ENCODE measurements at regions not wholly inside any gene's neighbourhood (a gene's known extent, or its start where the extent isn't known, plus 50 kb on each side); places are given as distances from the start of the nearest gene placed in this dataset.

DNA sequence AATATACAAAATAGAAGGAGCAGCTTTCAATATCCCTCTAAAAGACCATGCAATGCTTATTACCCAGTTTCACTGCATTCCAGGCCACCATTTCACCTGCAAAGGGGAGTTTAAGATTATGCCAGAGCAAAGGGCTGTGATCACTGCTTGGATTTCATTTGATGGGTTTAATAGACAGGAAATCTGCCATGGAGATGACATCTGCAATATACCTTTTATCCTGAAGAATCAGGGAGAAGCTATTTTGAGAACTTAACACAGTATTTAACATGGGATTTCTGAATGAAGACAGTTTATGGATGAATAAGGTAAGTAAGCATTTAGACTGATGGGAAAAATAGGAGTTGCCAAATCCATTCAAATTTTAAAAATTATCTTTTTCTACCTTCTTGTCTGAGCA lies 303.0 kb upstream of the SLC8A1 start:
- H3K36me3 ChIP-seq (ENCODE audit: low read depth) = no peaks in the 10 kb centered on the region
- H3K4me1 ChIP-seq (replicated peaks; ENCODE audit: insufficient read depth) = no peaks in the 10 kb centered on the region
- TF ChIP-seq, protein P1, sequence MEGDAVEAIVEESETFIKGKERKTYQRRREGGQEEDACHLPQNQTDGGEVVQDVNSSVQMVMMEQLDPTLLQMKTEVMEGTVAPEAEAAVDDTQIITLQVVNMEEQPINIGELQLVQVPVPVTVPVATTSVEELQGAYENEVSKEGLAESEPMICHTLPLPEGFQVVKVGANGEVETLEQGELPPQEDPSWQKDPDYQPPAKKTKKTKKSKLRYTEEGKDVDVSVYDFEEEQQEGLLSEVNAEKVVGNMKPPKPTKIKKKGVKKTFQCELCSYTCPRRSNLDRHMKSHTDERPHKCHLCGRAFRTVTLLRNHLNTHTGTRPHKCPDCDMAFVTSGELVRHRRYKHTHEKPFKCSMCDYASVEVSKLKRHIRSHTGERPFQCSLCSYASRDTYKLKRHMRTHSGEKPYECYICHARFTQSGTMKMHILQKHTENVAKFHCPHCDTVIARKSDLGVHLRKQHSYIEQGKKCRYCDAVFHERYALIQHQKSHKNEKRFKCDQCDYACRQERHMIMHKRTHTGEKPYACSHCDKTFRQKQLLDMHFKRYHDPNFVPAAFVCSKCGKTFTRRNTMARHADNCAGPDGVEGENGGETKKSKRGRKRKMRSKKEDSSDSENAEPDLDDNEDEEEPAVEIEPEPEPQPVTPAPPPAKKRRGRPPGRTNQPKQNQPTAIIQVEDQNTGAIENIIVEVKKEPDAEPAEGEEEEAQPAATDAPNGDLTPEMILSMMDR (conservative IDR thresholded peaks at IDR 0.05) = no peak
- no peak for TF ChIP-seq EZH2 (IDR thresholded peaks at IDR 0.05; ENCODE audit: low read depth)
- ChIA-PET POLR2A (ENCODE audit: unreplicated experiment) (no interaction called here), CTCF (no interaction called here)
- H3F3A ChIP-seq (ENCODE audit: insufficient read depth, low read depth) = no peaks in the 10 kb centered on the region
- H3K4me3 ChIP-seq = no peak overlapping the region
- intact Hi-C loops (cut with micrococcal nuclease; ENCODE audit: unreplicated experiment) = no loop called here
- 0 out of 2 replicates have a peak, but pooled peaks cover 5% of the 10 kb centered on the region for H3K9me2 ChIP-seq (ENCODE audit: insufficient read depth)
- H3K4me2 ChIP-seq = no peak overlapping the region
- H3K27me3 ChIP-seq (ENCODE audit: insufficient read depth, low read depth) = no peaks in the 10 kb centered on the region
- no peaks in the 10 kb centered on the region for H3K9me3 ChIP-seq (ENCODE audit: insufficient read depth, low read depth)
- H3K79me2 ChIP-seq (ENCODE audit: low read depth) = no peaks in the 10 kb centered on the region
- H2AFZ ChIP-seq = no peak overlapping the region
- H4K20me1 ChIP-seq (ENCODE audit: insufficient read depth) = no peaks in the 10 kb centered on the region
- no peak for DNase-seq
- no TSS peak for BruUV-seq (replicated peaks)
- H3K27ac ChIP-seq = no peak overlapping the region

GRCh38 chr2:40758401-40759155 lies 306.7 kb upstream of the SLC8A1 start:
- no peak overlapping the region for H3K4me2 ChIP-seq
- H4K20me1 ChIP-seq (ENCODE audit: insufficient read depth) = no peaks in the 10 kb centered on the region
- intact Hi-C loops (cut with micrococcal nuclease; ENCODE audit: unreplicated experiment) = no loop called here
- H2AFZ ChIP-seq = no peak overlapping the region
- BruUV-seq (replicated peaks) = no TSS peak
- H3F3A ChIP-seq (ENCODE audit: insufficient read depth, low read depth) = no peaks in the 10 kb centered on the region
- H3K36me3 ChIP-seq (ENCODE audit: low read depth) = no peaks in the 10 kb centered on the region
- ChIA-PET POLR2A (ENCODE audit: unreplicated experiment) (interaction anchor here (0.6 kb wide), 1 partner anchor 964 kb away, joined by 3 read pairs; no protein-coding TSS in a partner anchor), CTCF (interaction anchor here (0.6 kb wide), 1 partner anchor 1326 kb away, joined by 3 read pairs; no protein-coding TSS in a partner anchor)
- no peak overlapping the region for H3K27ac ChIP-seq
- H3K9me2 ChIP-seq (ENCODE audit: insufficient read depth) = 0 out of 2 replicates have a peak, but pooled peaks cover 5% of the 10 kb centered on the region
- H3K79me2 ChIP-seq (ENCODE audit: low read depth) = no peaks in the 10 kb centered on the region
- H3K9me3 ChIP-seq (ENCODE audit: insufficient read depth, low read depth) = no peaks in the 10 kb centered on the region
- TF ChIP-seq, protein P1 (conservative IDR thresholded peaks at IDR 0.05) = no peak
- TF ChIP-seq EZH2 (IDR thresholded peaks at IDR 0.05; ENCODE audit: low read depth) = no peak
- no peak for DNase-seq
- H3K27me3 ChIP-seq (ENCODE audit: insufficient read depth, low read depth) = no peaks in the 10 kb centered on the region
- H3K4me1 ChIP-seq (replicated peaks; ENCODE audit: insufficient read depth) = no peaks in the 10 kb centered on the region
- H3K4me3 ChIP-seq = no peak overlapping the region

DNA sequence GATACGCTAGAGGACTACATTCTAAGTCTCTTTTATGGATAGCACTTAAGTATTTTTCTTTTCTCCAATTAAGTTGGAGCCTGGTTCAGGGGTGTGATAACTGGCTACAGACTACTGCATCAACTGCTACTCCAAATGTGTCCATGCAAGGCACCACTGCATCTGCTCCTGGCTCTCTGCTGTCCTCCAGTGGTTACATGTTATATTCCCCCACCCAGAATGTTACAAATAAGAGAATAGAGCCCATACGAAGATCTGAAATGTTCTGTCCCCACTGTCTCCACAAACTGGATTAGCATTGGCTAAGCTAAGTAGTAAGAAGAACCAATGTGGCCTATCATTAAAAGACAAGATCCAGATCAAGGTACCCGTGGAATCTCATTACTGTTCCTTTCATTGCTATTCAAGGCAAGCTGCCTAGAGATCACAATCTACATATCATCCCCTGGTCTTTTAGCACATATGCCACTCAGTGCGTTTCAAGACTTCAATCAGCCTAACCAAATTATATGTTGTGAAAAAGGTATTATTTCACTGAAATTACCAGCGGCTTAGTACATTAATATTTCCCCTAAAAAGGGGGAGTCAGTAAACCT lies 308.3 kb upstream of the SLC8A1 start:
- CTCF ChIA-PET = interaction anchor here (0.5 to 0.7 kb wide), 3 partner anchors 26 to 608 kb away, joined by 3 to 5 read pairs (median 3); no protein-coding TSS in a partner anchor
- BruUV-seq (replicated peaks) = no TSS peak
- Histone ChIP-seq H3K4me3 (no peak overlapping the region), H4K20me1 (ENCODE audit: insufficient read depth) (no peaks in the 10 kb centered on the region), H3K79me2 (ENCODE audit: low read depth) (no peaks in the 10 kb centered on the region), H3K4me1 (replicated peaks; ENCODE audit: insufficient read depth) (no peaks in the 10 kb centered on the region), H3K27ac (no peak overlapping the region), H3K9me2 (ENCODE audit: insufficient read depth) (0 out of 2 replicates have a peak, but pooled peaks cover 5% of the 10 kb centered on the region), H2AFZ (no peak overlapping the region), H3K27me3 (ENCODE audit: insufficient read depth, low read depth) (no peaks in the 10 kb centered on the region), H3K9me3 (ENCODE audit: insufficient read depth, low read depth) (no peaks in the 10 kb centered on the region), H3F3A (ENCODE audit: insufficient read depth, low read depth) (no peaks in the 10 kb centered on the region), H3K36me3 (ENCODE audit: low read depth) (no peaks in the 10 kb centered on the region), H3K4me2 (no peak overlapping the region)
- POLR2A ChIA-PET (ENCODE audit: unreplicated experiment) = no interaction called here
- DNase-seq = peak; percentile 44 to 46
- TF ChIP-seq, protein P1 (conservative IDR thresholded peaks at IDR 0.05) = peak; percentile 95
- TF ChIP-seq EZH2 (IDR thresholded peaks at IDR 0.05; ENCODE audit: low read depth) = no peak
- intact Hi-C loops (cut with micrococcal nuclease; ENCODE audit: unreplicated experiment) = loop anchor here (1.0 to 10.0 kb wide), 5 partner anchors 203 to 1022 kb away; no protein-coding TSS in a partner anchor

All from PC-9 (cell line).